Femur (tissue), 1 donor: ENCODE measurements at regions not wholly inside any gene's neighbourhood (a gene's known extent, or its start where the extent isn't known, plus 50 kb on each side); places are given as distances from the start of the nearest gene placed in this dataset.
"Not testable (repeated sequence)": the region's sequence is repeated elsewhere in the genome, so short reads cannot be mapped to it uniquely, and the experiment has no call there.

Source experiments
- DNase-seq: peaks from one replicate; pipeline ENCODE4 v3.0.0-alpha.2; 2017

DNA sequence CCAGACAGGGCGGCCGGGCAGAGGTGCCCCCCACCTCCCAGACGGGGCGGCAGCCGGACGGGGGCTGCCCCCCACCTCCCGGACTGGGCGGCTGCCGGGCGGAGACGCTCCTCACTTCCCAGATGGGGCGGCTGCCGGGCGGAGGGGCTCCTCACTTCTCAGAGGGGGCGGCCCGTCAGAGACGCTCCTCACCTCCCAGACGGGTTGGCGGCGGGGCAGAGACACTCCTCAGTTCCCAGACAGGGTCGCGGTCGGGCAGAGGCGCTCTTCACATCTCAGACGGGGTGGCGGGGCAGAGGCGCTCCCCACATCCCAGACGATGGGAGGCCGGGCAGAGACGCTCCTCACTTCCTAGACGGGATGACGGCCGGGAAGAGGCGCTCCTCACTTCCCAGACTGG is 68.5 kb upstream of the GPC4 start:
- not testable (repeated sequence) for DNase-seq

DNA sequence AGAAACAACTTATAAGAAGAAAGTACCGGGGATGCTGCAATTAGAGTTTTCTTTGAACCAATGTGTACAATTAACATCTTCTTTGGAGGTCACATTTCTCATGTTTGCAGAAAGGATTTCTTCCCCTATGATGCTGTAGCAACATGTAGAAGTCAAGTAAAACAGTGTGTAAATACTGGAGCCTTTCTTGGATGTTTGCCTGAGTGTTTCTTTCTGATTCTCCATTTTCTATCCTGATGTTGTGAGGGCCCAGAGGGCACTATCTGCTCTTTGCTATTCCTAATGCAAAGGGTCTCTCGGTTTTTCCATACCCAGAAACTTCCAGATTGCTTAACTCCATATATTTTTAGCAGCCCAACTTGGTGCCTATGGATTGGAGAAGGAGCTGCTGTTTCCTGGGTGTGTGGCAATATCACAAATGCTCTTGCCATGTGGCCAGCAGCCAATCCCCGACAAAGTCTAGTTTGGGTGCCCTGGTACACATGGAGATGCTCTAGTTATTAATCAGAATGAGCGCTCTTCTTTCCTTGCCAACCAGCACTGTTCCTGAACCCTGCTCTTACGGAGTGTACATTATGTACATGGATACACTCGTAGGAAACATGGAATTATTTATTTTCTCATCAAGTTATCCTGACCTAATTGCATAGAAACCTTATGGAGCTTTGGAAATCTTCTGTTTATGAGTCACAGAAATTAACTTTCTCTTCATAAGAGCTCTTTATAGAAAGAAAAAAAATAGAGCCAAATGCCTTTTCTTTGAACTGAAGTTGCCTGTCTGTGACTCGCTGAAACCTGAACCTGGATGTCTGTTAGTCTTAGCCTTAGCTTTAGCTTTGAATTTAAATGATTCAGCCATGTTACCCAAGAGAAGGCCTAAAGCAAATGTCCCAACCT is 67.0 kb upstream of the GPC4 start:
- DNase-seq: no peak

DNA sequence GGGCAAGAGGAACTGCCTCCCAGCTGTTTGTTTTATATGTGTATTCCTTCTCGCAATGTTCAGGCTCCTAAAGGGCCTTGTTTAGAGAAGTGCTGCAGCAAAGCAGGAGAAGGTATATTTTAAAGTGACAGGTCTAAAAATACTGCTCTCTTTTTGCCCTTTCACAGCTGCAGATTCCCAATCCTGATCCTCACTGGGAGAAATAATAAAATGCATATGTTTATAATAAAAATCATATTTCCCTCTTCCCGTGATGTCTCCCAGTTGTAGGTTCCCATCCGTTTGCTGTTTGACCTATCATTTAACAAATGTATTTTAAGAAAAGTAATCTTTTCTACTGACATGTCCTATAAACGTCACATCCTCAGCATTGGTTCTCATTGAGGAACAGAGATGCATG is 62.7 kb upstream of the GPC4 start:
- DNase-seq: no peak

DNA sequence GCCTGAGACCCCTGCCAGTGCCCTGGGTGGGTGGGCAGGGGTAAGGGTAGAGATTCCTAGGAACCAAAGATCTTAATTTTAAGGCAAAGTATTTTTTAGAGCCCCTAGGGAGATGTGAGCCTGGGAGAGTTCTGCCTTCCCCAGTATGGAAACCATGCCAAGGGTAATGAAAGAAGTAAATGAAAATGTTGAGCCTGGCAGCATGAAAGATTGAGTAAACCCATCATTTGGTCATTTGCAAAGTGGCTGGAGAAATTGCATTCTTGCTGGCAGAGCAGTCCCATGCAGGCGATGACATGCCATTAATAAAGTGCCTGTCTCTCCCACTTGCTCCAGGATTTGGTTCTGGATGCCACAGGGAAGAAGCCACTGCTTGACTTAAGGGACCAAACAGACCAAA is 60.7 kb upstream of the GPC4 start:
- DNase-seq: no peak

DNA sequence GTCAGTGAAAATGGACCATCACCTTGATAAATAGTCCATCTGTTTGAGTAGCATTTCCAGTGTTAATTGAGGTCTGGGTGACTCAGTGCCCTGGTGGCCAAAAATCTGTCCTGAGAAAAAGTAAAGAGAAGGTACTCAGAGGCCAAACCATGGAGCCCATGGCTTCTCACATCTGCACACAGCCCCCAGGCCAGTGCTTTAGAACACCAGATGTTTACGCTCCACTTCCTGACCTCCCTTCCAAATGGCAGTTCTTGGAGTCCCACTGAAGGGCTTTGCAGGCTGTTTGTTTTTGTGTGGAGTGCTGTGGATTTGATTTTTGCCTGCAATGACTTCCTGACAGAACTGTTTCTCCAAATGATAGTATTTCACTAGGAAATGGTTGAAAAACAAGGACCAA is 60.2 kb upstream of the GPC4 start:
- peak; percentile 56 for DNase-seq

DNA sequence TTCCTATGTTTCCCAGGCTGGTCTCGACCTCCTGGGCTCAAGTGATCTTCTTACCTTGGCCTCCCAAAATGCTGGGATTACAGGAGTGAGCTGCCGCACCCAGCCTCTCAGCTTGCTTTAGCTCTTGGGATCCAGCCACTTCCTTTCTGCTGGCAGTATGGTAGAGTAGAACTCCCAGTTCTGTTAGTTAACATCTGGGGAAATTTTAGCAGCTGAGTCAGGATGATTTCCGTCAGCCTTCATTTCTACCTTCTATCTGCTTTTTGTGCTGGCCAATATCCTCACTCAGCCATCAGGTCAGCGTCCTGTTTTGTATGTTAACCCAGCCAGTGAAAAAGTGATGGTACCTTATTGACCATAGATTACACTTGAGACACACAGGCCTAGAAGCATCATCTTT is 59.3 kb upstream of the GPC4 start:
- DNase-seq: no peak

DNA sequence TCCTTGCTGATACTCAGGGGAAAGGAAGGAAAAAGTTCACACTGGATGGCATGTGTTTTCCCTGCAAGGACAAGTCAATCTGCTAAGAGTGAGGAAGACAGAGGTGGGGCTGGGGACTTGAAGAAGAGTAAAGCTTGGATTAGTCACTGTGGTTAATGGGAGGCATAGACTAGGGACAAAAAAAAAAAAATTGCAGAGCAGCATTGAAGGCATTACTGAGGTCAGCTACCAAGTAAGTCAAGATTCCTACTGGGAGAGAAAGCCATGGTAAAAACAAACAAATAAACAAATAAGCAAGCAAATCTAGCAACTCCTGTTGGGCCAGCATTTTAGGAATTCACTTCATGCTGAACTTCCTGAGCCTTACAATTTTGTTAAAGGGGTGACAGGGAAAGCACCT is 58.2 kb upstream of the GPC4 start:
- DNase-seq: no peak

DNA sequence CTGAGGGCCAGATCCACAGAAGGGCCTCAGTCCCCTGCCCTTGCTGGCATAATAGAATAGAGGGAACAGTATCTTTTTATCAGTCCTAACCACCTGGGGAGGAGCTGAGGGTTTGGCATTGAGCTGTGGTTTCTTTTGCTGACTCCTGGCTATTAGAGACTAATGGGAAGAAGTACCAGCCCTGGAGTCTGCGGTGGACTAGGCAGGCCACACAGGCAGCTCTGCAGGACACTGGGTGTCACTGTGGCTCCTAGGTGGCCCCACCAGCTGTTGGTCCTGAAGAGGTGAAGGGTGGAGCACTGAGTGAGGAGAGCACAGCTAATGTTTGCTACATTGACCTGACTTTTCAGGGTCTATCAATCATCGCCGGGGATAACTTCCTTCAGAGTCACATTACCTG is 52.8 kb upstream of the GPC4 start:
- no peak for DNase-seq

DNA sequence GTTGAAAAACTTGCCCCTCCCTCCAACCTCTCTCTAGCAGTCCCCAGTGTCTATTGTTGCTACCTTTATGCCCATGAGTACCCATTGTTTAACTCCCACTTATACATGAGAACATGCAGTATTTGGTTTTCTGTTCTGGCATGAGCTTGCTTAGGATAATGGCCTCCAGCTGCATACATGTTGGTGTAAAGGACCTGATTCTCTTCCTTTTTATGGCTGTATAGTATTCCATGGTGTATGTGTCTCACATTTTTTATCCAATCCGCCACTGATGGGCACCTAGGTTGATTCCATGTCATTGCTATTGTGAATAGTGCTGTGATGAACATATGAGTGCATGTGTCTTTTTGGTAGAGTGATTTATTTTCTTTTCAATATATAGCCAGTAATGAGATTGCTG is 50.0 kb upstream of the GPC4 start:
- no peak for DNase-seq
